KOPT-K1 (cell line): ENCODE measurements at regions not wholly inside any gene's neighbourhood (a gene's known extent, or its start where the extent isn't known, plus 50 kb on each side); places are given as distances from the start of the nearest gene placed in this dataset.
"Not testable (repeated sequence)": the region's sequence is repeated elsewhere in the genome, so short reads cannot be mapped to it uniquely, and the experiment has no call there.

Source experiments
- H3K27ac ChIP-seq: fragments of 200-600 bp; sonication (generic); 2 replicates; pipeline ENCODE4 v1.5.1; 2016; ENCODE audit warnings: antibody characterized with exemption, mild to moderate bottlenecking, low read depth, low read length; ENCODE audit not compliant: poor library complexity, severe bottlenecking
- H3K36me3 ChIP-seq: fragments of 200-600 bp; sonication (generic); 2 replicates; pipeline ENCODE4 v1.5.1; 2017; ENCODE audit warnings: antibody characterized with exemption, mild to moderate bottlenecking, low read length, moderate library complexity; ENCODE audit not compliant: insufficient read depth
- H3K9me3 ChIP-seq: fragments of 200-600 bp; sonication (generic); 2 replicates; pipeline ENCODE4 v1.5.1; 2017; ENCODE audit warnings: antibody characterized with exemption, low read length, mild to moderate bottlenecking; ENCODE audit not compliant: insufficient read depth, poor library complexity, severe bottlenecking

GRCh38 chr3:106454497-106454896 is 585.7 kb upstream of the CBLB start:
- Histone ChIP-seq H3K27ac (no peak overlapping the region), H3K9me3 (no peaks in the 10 kb centered on the region), H3K36me3 (no peaks in the 10 kb centered on the region)

- no peaks in the 10 kb centered on the region for H3K36me3 ChIP-seq
- no peak overlapping the region for H3K27ac ChIP-seq
- no peaks in the 10 kb centered on the region for H3K9me3 ChIP-seq
Observed at GRCh38 chr3:106457281-106458180, 588.7 kb upstream of the CBLB start.

- Histone ChIP-seq H3K36me3 (no peaks in the 10 kb centered on the region), H3K9me3 (no peaks in the 10 kb centered on the region), H3K27ac (no peak overlapping the region)
Observed at GRCh38 chr3:106458952-106459351, 590.1 kb upstream of the CBLB start.

GRCh38 chr3:106466881-106467280 is 598.1 kb upstream of the CBLB start:
- no peaks in the 10 kb centered on the region for H3K36me3 ChIP-seq

GRCh38 chr3:106473576-106474475 is 605.0 kb upstream of the CBLB start:
- Histone ChIP-seq H3K36me3 (no peaks in the 10 kb centered on the region), H3K27ac (no peak overlapping the region), H3K9me3 (no peaks in the 10 kb centered on the region)

More at GRCh38 chr3:106466881-106467280, 598.1 kb upstream of the CBLB start:
- Histone ChIP-seq H3K9me3 (no peaks in the 10 kb centered on the region), H3K27ac (no peak overlapping the region)

- no peak overlapping the region for H3K27ac ChIP-seq
- H3K9me3 ChIP-seq, result peaks cover 6% of the 10 kb centered on the region
- H3K36me3 ChIP-seq, result no peaks in the 10 kb centered on the region
Observed at GRCh38 chr3:106482451-106482850, 613.6 kb upstream of the CBLB start.

GRCh38 chr3:106485217-106485616 is 616.4 kb upstream of the CBLB start:
- H3K9me3 ChIP-seq, result no peaks in the 10 kb centered on the region
- H3K27ac ChIP-seq, result no peak overlapping the region
- no peaks in the 10 kb centered on the region for H3K36me3 ChIP-seq

- Histone ChIP-seq H3K9me3 (no peaks in the 10 kb centered on the region), H3K27ac (no peak overlapping the region), H3K36me3 (no peaks in the 10 kb centered on the region)
Observed at GRCh38 chr3:106485802-106486201, 617.0 kb upstream of the CBLB start.

GRCh38 chr3:106486945-106487639 is 618.3 kb upstream of the CBLB start:
- H3K36me3 ChIP-seq, H3K9me3 ChIP-seq, H3K27ac ChIP-seq: not testable (repeated sequence)

- Histone ChIP-seq H3K27ac (no peak overlapping the region), H3K9me3 (no peaks in the 10 kb centered on the region), H3K36me3 (no peaks in the 10 kb centered on the region)
Observed at GRCh38 chr3:106488331-106488730, 619.5 kb upstream of the CBLB start.

GRCh38 chr3:106491796-106492195 is 623.0 kb upstream of the CBLB start:
- Histone ChIP-seq H3K27ac (no peak overlapping the region), H3K9me3 (no peaks in the 10 kb centered on the region), H3K36me3 (no peaks in the 10 kb centered on the region)

GRCh38 chr3:106508331-106508893 is 639.6 kb upstream of the CBLB start:
- H3K36me3 ChIP-seq, result no peaks in the 10 kb centered on the region
- no peak overlapping the region for H3K27ac ChIP-seq
- H3K9me3 ChIP-seq, result no peaks in the 10 kb centered on the region

- no peaks in the 10 kb centered on the region for H3K9me3 ChIP-seq
- H3K27ac ChIP-seq, result no peak overlapping the region
- no peaks in the 10 kb centered on the region for H3K36me3 ChIP-seq
Observed at GRCh38 chr3:106510206-106510605, 641.4 kb upstream of the CBLB start.

- H3K36me3 ChIP-seq, result no peaks in the 10 kb centered on the region
- H3K9me3 ChIP-seq, result no peaks in the 10 kb centered on the region
- H3K27ac ChIP-seq, result no peak overlapping the region
Observed at GRCh38 chr3:106512846-106513245, 644.0 kb upstream of the CBLB start.

- no peaks in the 10 kb centered on the region for H3K9me3 ChIP-seq
- no peak overlapping the region for H3K27ac ChIP-seq
- no peaks in the 10 kb centered on the region for H3K36me3 ChIP-seq
Observed at GRCh38 chr3:106514431-106514830, 645.6 kb upstream of the CBLB start.
